ENCODE measurements at regions not wholly inside any gene's neighbourhood (a gene's known extent, or its start where the extent isn't known, plus 50 kb on each side); places are given as distances from the start of the nearest gene placed in this dataset.
"Not testable (repeated sequence)": the region's sequence is repeated elsewhere in the genome, so short reads cannot be mapped to it uniquely, and the experiment has no call there.

DNA sequence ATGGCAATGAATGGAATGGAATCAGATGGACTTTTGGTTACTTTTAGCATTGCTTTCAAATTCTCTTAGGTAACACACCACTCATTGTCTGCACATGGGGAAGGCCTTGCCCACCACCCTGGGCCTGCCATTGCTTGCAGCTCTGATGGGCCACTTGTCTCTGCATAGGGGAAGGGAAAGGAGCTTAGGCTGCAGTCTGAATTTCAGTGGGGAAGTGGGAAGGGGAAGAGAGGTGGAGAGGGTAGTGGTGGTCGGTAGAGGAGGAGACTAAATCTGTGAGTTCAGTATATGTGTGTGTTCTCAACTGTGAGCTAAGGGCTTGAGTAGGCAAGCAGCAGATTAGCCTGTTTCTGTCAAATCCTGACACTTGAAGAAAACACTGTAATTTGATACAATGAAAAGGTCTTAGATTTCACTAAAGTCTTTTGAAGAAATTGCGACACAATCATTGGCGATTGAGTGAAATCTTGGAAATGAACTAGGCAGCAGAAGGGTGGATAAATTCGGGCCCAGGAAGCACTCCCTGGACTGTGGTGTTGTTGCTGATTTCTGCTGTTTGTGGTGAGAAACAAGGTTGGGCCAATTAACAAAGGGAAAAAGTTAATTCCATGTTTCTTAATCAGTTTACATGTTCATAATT is 80.6 kb downstream of the OTOR start:
- Mint-ChIP-seq H3K36me3 (ENCODE audit: low read depth) (no peaks in the 10 kb centered on the region), H3K4me1 (no peaks in the 10 kb centered on the region), H3K27ac (no peak overlapping the region), H3K27me3 (peaks cover 10% of the 10 kb centered on the region), H3K4me3 (no peak overlapping the region), H3K9me3 (no peaks in the 10 kb centered on the region)
- DNase-seq = no peak
- ChIA-PET CTCF (no interaction called here), POLR2A (no interaction called here)

DNA sequence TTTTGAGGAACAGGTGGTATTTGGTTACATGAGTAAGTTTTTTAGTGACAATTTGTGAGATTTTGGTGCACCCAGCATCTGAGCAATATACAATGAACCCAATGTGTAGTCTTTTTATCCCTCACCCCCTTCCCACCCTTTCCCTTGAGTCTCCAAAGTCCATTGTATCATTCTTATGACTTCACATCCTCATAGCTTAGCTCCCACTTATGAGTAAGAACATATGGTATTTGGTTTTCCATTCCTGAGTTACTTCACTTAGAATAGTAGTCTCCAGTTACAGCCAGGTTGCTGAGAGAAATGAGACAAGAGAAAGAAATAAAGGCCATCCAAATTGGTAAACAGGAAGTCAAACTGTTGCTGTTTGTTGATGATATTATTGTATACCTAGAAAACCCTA is 87.5 kb downstream of the OTOR start:
- H3K36me3 Mint-ChIP-seq (ENCODE audit: low read depth); POLR2A ChIA-PET; DNase-seq; CTCF ChIA-PET; H3K27ac Mint-ChIP-seq; H3K4me1 Mint-ChIP-seq; H3K4me3 Mint-ChIP-seq; H3K27me3 Mint-ChIP-seq; H3K9me3 Mint-ChIP-seq: not testable (repeated sequence)

DNA sequence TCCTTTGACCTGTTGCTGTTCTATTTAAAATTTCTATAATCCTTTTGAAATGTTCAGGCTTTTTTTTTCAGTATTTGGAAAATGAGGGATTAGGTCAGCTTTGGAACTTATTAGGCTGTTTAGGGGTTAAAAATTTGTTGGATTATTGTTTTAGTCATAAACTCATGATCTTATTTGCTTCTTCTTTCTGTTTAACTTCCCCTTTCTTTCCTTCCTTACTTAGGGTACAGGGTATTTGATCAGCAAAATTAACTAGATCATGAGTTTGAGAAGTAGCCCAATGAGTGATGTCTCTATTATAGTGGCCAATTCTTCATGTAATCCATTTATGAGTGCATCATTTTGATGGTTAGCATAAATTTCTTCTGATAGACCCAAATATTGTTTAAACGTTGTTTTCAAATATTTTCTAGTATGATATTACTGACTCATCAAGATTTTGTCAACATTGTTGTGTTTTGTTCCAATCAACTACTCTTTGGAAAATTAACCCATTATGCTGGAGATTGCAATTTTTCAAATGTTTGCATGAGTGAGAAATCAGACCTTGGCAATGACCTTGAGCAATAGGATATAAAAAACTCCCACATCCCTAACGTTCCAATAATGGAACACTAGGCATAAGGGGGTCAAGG is 94.4 kb downstream of the OTOR start:
- Mint-ChIP-seq H3K9me3 (no peaks in the 10 kb centered on the region), H3K36me3 (ENCODE audit: low read depth) (no peaks in the 10 kb centered on the region), H3K27ac (no peak overlapping the region), H3K4me3 (no peak overlapping the region), H3K27me3 (no peaks in the 10 kb centered on the region), H3K4me1 (no peaks in the 10 kb centered on the region)
- POLR2A ChIA-PET = no interaction called here
- CTCF ChIA-PET = no interaction called here
- DNase-seq = no peak

DNA sequence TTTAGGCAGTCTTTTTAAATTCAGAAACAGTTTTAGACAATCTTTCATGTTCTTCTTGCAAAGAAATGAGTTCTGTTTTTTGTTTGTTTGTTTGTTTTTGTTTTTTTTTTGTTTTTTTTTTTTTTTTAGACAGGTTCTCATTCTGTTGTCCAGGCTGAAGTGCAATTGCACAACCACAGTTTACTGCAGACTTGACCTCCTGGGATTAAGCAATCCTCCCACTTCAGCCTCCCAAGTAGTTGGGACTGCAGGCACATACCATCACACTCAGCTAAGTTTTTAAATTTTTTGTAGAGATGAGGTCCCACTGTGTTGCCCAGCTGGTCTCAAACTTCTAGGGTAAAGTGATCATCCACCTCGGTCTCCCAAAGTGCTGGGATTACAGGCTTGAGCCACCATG is 96.2 kb downstream of the OTOR start:
- no peak for DNase-seq
- ChIA-PET CTCF (no interaction called here), POLR2A (no interaction called here)
- Mint-ChIP-seq H3K9me3 (no peaks in the 10 kb centered on the region), H3K4me3 (no peak overlapping the region), H3K27me3 (no peaks in the 10 kb centered on the region), H3K36me3 (ENCODE audit: low read depth) (no peaks in the 10 kb centered on the region), H3K27ac (no peak overlapping the region), H3K4me1 (no peaks in the 10 kb centered on the region)

DNA sequence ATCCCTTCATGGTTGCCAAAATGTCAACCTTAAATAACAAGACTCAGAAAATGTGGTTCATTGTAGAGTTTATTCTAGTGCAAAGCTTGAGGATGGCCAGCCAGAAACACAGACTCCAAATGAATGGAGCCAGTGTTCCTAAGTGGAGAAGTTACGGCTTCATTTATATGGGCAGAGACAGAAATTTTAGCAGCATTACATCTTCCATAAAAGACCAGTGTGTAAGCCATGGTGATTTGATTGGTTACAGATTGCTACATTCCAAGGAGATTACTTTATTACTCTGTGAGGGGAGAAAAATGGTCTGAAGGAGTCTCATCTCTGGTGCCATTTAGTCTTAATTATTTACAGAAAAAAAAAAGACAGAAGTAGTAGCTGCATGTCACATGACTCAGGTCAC is 97.8 kb downstream of the OTOR start:
- Mint-ChIP-seq H3K36me3 (ENCODE audit: low read depth) (no peaks in the 10 kb centered on the region), H3K27ac (no peak overlapping the region), H3K4me1 (no peaks in the 10 kb centered on the region), H3K4me3 (no peak overlapping the region), H3K27me3 (peaks cover 2% of the 10 kb centered on the region), H3K9me3 (no peaks in the 10 kb centered on the region)
- ChIA-PET CTCF (no interaction called here), POLR2A (no interaction called here)
- no peak for DNase-seq

DNA sequence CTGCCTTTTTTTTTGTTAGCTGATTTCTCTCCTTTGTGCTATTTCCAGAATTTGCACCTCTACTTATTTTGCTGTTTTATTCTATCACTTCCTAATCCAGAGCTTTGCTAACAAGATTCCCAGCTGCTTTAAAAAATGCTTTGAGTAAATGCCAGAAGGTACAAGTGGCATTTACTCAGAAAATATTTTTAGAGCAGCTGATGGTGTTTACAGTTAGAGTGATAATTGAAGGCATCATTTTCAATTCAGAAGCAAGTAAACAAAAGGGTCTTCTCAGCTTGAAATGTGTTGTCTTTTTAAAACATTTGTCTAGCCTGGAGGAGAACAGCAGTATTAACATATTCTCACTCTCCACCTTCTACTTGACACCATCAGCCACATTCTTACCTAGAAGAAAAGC is 99.9 kb downstream of the OTOR start:
- H3K4me1 Mint-ChIP-seq = no peaks in the 10 kb centered on the region
- H3K36me3 Mint-ChIP-seq (ENCODE audit: low read depth) = no peaks in the 10 kb centered on the region
- ChIA-PET POLR2A (no interaction called here), CTCF (no interaction called here)
- no peak overlapping the region for H3K4me3 Mint-ChIP-seq
- DNase-seq = no peak
- no peaks in the 10 kb centered on the region for H3K9me3 Mint-ChIP-seq
- peaks cover 2% of the 10 kb centered on the region for H3K27me3 Mint-ChIP-seq
- no peak overlapping the region for H3K27ac Mint-ChIP-seq

DNA sequence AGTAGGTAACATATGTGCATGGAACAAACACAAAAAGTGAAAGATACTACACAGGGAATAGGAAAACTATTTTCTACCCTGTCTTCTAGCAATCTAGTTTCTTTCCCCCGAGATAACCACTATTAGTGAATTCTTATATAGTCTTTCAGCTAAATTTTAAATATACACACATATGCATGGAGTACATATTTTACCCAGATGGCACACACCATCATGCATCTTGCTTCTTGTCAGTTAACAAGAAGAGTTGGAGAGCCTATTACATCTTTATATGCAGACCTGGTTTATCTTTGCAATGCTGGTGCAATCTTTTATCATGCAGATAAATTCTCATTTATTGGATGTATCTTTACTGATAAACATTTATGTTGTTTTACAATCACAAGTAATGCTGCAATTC is 100.4 kb downstream of the OTOR start:
- Mint-ChIP-seq H3K36me3 (ENCODE audit: low read depth) (no peaks in the 10 kb centered on the region), H3K27ac (no peak overlapping the region)

DNA sequence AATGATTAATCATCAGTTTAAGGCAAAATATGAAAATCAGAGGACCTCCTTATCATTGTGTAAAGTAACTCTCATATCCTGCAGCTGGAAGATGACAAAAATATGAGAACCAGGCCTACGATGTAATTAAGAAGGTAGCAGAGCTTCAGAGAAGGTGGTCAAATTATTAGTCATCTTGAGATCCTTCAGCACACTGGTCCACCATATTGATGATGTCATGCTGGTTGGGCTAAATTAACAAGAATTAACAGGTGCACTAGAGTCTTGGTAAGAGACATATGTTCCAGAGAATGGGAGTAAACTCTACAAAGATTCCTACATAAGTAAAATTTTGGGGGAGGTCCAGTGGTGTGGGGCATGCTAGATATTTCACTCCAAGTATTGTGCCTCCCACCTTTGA is 112.8 kb downstream of the OTOR start:
- ChIA-PET POLR2A (no interaction called here), CTCF (no interaction called here)
- no peak overlapping the region for H3K27ac Mint-ChIP-seq
- no peak for DNase-seq
- no peaks in the 10 kb centered on the region for H3K9me3 Mint-ChIP-seq
- no peaks in the 10 kb centered on the region for H3K27me3 Mint-ChIP-seq
- H3K36me3 Mint-ChIP-seq (ENCODE audit: low read depth) = no peaks in the 10 kb centered on the region
- no peaks in the 10 kb centered on the region for H3K4me1 Mint-ChIP-seq
- no peak overlapping the region for H3K4me3 Mint-ChIP-seq

More for the DNA sequence above, 100.4 kb downstream of the OTOR start:
- no peak for DNase-seq
- Mint-ChIP-seq H3K27me3 (peaks cover 2% of the 10 kb centered on the region), H3K4me1 (no peaks in the 10 kb centered on the region), H3K9me3 (no peaks in the 10 kb centered on the region), H3K4me3 (no peak overlapping the region)
- ChIA-PET POLR2A (no interaction called here), CTCF (no interaction called here)

DNA sequence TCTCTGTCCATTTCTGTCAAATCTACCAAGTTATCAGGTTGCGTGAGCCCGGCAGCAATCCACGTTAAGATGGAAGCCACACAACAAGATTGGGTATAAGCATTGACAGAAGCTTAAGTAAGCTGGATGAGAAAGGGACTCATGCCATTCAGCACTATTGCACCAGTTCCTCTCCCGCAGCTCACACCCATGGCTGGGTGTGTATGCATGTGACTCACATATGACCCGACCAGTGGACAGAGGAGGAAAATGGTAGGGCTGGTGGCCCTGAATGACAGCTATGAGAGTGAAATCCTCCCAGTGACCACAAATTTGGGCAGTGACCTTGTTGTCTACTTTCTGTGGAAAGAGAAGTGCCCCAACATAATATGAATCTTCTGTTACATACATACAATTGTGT is 113.5 kb downstream of the OTOR start:
- POLR2A ChIA-PET = no interaction called here
- CTCF ChIA-PET = no interaction called here
- Mint-ChIP-seq H3K4me1 (no peaks in the 10 kb centered on the region), H3K27me3 (no peaks in the 10 kb centered on the region), H3K36me3 (ENCODE audit: low read depth) (no peaks in the 10 kb centered on the region), H3K27ac (no peak overlapping the region), H3K9me3 (no peaks in the 10 kb centered on the region), H3K4me3 (no peak overlapping the region)
- DNase-seq = no peak

DNA sequence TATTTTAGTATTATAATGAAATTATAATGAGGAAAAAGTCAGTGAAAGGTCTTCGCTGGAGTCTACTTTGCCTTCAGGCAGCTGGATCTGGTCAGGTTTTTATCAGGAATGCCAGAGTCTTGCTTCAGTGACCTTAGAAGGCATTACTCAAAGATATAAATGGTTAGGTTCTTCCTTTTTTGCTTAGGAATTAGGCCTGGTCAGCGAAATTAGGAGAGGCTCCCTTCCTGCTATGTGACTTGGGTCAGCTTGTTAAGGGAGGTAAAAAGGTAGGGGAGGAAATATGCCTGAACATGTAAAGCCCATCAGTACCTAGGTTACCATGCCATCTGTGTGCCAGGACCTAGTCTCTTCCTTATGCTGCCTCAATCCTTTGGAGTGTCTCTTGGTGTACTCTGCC is 115.1 kb downstream of the OTOR start:
- Mint-ChIP-seq H3K4me3 (no peak overlapping the region), H3K27me3 (no peaks in the 10 kb centered on the region), H3K36me3 (ENCODE audit: low read depth) (no peaks in the 10 kb centered on the region), H3K9me3 (no peaks in the 10 kb centered on the region), H3K4me1 (no peaks in the 10 kb centered on the region), H3K27ac (no peak overlapping the region)
- no peak for DNase-seq
- CTCF ChIA-PET = interaction anchor here (0.6 kb wide), 1 partner anchor 93 kb away, joined by 3 read pairs; no protein-coding TSS in a partner anchor
- POLR2A ChIA-PET = no interaction called here

DNA sequence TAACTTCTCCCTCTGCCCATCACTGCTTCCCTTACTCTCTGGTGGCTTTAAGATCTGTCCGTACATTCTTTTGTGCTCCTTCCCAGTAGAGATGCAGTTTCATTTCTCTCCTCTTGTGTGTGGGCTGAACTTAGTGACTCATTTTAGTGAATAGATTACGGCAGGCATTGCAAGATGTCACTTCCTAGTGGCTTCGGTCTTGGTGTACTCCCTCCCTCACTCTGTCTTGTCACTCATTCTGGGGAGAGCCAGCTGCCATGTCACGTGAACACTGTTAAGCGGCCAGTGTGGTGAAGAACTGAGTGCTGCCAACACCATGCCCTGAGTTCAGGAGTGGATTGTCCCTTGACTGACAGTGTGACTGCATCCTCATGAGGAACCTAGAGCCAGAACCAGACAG is 115.9 kb downstream of the OTOR start:
- Mint-ChIP-seq H3K27me3 (no peaks in the 10 kb centered on the region), H3K9me3 (no peaks in the 10 kb centered on the region), H3K27ac (no peak overlapping the region), H3K4me3 (no peak overlapping the region), H3K36me3 (ENCODE audit: low read depth) (no peaks in the 10 kb centered on the region), H3K4me1 (no peaks in the 10 kb centered on the region)
- CTCF ChIA-PET = no interaction called here
- DNase-seq = no peak
- POLR2A ChIA-PET = no interaction called here

DNA sequence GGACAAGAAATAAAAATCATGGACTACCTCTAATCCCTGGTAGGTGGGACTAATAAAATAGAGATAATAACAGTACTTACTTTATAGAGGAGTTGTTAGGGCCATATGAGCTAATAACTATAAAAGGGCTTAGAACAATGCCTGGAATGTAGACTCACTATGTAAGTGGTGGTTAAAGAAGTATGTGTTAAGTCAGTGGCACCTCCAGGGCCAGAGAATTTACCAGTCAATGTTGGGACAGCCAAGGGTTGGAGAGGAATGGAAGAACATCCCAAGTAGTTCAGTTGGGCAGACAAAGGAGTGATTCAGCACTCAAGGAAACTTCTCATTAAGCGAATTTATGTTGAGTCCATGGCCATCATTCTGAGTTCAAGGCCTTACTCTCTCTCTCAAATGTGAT is 116.8 kb downstream of the OTOR start:
- H3K27me3 Mint-ChIP-seq = no peaks in the 10 kb centered on the region
- H3K36me3 Mint-ChIP-seq (ENCODE audit: low read depth) = no peaks in the 10 kb centered on the region
- no peak for DNase-seq
- POLR2A ChIA-PET = no interaction called here
- H3K4me1 Mint-ChIP-seq = no peaks in the 10 kb centered on the region
- CTCF ChIA-PET = no interaction called here
- H3K4me3 Mint-ChIP-seq = no peak overlapping the region
- H3K9me3 Mint-ChIP-seq = no peaks in the 10 kb centered on the region
- no peak overlapping the region for H3K27ac Mint-ChIP-seq

DNA sequence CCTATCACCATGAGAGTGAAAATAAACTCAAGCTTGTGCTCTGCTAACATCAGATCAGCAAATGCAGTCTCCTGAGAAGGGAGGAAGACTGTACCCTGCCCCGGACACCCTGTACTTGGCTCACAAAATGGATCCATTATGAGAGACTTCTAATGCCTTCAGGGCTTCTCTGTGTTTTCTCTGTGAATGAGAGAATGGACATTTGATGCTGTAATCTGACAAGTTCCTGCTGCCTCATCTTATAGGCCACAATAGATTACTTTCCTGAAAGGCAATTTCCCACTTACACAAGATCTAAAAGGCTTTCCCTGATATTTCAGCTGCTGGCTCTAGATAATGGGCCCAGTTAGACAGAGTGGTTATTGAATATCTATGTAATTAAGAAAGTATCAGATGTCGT is 117.2 kb downstream of the OTOR start:
- POLR2A ChIA-PET = no interaction called here
- no peak overlapping the region for H3K27ac Mint-ChIP-seq
- no peaks in the 10 kb centered on the region for H3K36me3 Mint-ChIP-seq (ENCODE audit: low read depth)
- H3K4me3 Mint-ChIP-seq = no peak overlapping the region
- no peak for DNase-seq
- no peaks in the 10 kb centered on the region for H3K4me1 Mint-ChIP-seq
- no peaks in the 10 kb centered on the region for H3K27me3 Mint-ChIP-seq
- H3K9me3 Mint-ChIP-seq = no peaks in the 10 kb centered on the region
- CTCF ChIA-PET = no interaction called here

DNA sequence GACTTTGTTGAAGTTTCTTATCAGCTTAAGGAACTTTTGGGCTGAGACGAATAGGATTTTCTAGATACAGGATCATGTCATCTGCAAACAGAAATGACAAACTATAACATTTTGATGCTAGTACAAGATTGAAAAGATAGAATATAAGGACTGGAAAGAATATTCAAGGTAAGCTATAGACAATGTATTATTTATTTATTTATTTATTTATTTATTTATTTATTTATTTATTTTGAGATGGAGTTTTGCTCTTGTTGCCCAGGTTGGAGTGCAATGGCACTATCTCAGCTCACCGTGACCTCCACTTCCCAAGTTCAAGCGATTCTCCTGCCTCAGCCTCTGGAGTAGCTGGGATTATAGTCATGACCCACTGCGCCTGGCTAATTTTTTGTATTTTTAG is 125.0 kb downstream of the OTOR start:
- H3K27me3 Mint-ChIP-seq; POLR2A ChIA-PET; DNase-seq; H3K36me3 Mint-ChIP-seq (ENCODE audit: low read depth); H3K4me1 Mint-ChIP-seq; H3K27ac Mint-ChIP-seq; H3K4me3 Mint-ChIP-seq; CTCF ChIA-PET; H3K9me3 Mint-ChIP-seq: not testable (repeated sequence)

All from activated CD4-positive, alpha-beta T cell treated with anti-CD3 and anti-CD28 coated beads, Interleukin-2, amount 10 ng/mL, durations not matched to agents 7 days and 5 days (primary cell).